ENCODE measurements at regions not wholly inside any gene's neighbourhood (a gene's known extent, or its start where the extent isn't known, plus 50 kb on each side); places are given as distances from the start of the nearest gene placed in this dataset.

DNA sequence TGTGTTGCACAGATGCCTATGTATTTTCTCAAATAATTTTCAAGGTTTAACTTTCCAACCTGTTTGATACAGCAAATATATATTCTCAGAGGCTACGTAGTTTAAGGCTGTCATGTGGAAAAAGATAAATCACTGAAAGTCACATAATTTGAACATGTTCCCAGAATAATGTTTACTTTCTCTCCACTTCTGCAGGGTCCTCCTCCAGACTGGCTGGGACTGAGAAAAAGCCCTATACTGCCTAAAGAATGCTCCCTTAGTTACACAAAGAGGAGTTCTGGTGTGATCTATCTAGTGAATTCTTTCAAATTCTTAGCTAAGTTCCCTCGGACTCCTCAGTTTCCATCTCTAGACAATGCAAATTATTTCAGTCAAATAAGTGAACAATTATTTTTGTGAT lies 411.0 kb downstream of the C6orf118 start:
- H3K4me1 ChIP-seq, result no peaks in the 10 kb centered on the region
- ATAC-seq (no peak), DNase-seq (no peak)
- in situ Hi-C loops (cut with MboI; ENCODE audit: low sequenced_read_pairs in 4 of 4), result loop anchor here in 1 of 4 donors (25.0 kb wide), 1 partner anchor 339 kb away; no protein-coding TSS in a partner anchor
- H3K27me3 ChIP-seq, result no peaks in the 10 kb centered on the region
- H3K27ac ChIP-seq, result no peak overlapping the region
- no peak overlapping the region for H3K4me3 ChIP-seq
- intact Hi-C loops (cut with DNase I; ENCODE audit: low total_unique reads), result no loop called here
- no peaks in the 10 kb centered on the region for H3K36me3 ChIP-seq
- H3K9me3 ChIP-seq, result no peaks in the 10 kb centered on the region
- TF ChIP-seq POLR2A (IDR thresholded peaks at IDR 0.05), result no peak
- TF ChIP-seq, protein P1, sequence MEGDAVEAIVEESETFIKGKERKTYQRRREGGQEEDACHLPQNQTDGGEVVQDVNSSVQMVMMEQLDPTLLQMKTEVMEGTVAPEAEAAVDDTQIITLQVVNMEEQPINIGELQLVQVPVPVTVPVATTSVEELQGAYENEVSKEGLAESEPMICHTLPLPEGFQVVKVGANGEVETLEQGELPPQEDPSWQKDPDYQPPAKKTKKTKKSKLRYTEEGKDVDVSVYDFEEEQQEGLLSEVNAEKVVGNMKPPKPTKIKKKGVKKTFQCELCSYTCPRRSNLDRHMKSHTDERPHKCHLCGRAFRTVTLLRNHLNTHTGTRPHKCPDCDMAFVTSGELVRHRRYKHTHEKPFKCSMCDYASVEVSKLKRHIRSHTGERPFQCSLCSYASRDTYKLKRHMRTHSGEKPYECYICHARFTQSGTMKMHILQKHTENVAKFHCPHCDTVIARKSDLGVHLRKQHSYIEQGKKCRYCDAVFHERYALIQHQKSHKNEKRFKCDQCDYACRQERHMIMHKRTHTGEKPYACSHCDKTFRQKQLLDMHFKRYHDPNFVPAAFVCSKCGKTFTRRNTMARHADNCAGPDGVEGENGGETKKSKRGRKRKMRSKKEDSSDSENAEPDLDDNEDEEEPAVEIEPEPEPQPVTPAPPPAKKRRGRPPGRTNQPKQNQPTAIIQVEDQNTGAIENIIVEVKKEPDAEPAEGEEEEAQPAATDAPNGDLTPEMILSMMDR (IDR thresholded peaks at IDR 0.05 in 4 of 5, conservative IDR thresholded peaks at IDR 0.05 in 1 of 5), result no peak

DNA sequence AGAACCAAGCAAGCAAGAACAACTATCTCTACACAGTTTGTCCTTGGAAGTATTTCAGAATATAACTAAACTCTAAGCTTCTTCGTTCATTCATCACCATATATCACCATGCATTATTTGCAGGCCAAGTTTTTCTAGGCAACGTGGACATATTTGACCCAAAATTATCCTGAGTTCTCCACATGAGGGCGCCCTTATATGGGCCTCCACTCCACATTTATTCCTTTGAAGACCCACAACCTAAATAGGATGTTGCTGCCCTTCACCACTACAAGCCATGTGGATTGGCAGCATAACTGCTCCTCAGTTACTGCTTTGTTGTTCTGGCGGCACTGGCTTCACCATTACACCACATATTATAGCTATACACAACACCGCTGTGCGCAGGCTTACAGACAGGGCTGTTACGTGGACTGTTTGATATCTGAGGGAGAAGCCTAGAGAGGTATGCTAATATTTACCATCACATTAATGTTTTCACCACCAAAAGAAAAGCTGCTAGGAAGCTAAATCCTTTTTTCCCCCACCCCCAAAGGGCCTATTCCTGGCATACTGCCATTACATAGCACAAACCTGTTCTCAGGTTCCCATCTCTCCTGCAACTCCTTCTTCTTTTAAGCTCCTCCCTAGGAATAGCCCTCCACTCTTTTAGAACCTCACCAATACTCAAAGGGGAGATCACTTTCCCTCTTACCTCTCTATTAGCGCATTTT lies 411.7 kb downstream of the C6orf118 start:
- H3K9me3 ChIP-seq, result no peaks in the 10 kb centered on the region
- in situ Hi-C loops (cut with MboI; ENCODE audit: low sequenced_read_pairs in 4 of 4) (loop anchor here in 1 of 4 donors (25.0 kb wide), 1 partner anchor 340 kb away; no protein-coding TSS in a partner anchor), intact Hi-C loops (cut with DNase I; ENCODE audit: low total_unique reads) (no loop called here)
- no peaks in the 10 kb centered on the region for H3K36me3 ChIP-seq
- no peak overlapping the region for H3K4me3 ChIP-seq
- no peaks in the 10 kb centered on the region for H3K27me3 ChIP-seq
- no peak for TF ChIP-seq POLR2A (IDR thresholded peaks at IDR 0.05)
- TF ChIP-seq, protein P1 (IDR thresholded peaks at IDR 0.05 in 4 of 5, conservative IDR thresholded peaks at IDR 0.05 in 1 of 5), result no peak
- H3K27ac ChIP-seq, result no peak overlapping the region
- H3K4me1 ChIP-seq, result no peaks in the 10 kb centered on the region
- DNase-seq (no peak), ATAC-seq (no peak)

DNA sequence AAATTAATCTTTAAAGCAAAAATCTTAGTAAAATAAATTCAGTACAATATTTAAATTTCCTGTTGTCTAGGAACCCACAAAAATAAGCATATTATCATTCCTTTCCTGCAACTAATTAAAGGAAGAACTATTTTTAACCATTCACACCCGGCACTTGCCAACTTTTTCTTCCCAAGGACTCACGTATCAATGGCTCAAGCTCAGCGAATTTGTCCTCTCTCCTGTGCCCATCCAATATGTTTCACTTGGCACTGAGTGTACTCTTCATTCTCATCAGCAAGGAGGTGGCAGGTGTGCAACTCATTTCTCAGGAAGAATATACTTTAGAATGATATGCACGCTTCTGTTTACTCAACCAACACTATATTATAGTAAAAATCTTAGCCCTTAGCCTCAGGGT lies 419.4 kb downstream of the C6orf118 start:
- in situ Hi-C loops (cut with MboI; ENCODE audit: low sequenced_read_pairs in 4 of 4), result loop anchor here in 1 of 4 donors (25.0 kb wide), 1 partner anchor 347 kb away; no protein-coding TSS in a partner anchor
- intact Hi-C loops (cut with DNase I; ENCODE audit: low total_unique reads), result no loop called here
- no peaks in the 10 kb centered on the region for H3K9me3 ChIP-seq
- ATAC-seq, result no peak
- H3K4me3 ChIP-seq, result no peak overlapping the region
- no peaks in the 10 kb centered on the region for H3K4me1 ChIP-seq
- H3K36me3 ChIP-seq, result no peaks in the 10 kb centered on the region
- H3K27ac ChIP-seq, result no peak overlapping the region
- TF ChIP-seq, protein P1 (IDR thresholded peaks at IDR 0.05 in 4 of 5, conservative IDR thresholded peaks at IDR 0.05 in 1 of 5), result no peak
- no peak for TF ChIP-seq POLR2A (IDR thresholded peaks at IDR 0.05)
- no peaks in the 10 kb centered on the region for H3K27me3 ChIP-seq
- DNase-seq, result no peak

DNA sequence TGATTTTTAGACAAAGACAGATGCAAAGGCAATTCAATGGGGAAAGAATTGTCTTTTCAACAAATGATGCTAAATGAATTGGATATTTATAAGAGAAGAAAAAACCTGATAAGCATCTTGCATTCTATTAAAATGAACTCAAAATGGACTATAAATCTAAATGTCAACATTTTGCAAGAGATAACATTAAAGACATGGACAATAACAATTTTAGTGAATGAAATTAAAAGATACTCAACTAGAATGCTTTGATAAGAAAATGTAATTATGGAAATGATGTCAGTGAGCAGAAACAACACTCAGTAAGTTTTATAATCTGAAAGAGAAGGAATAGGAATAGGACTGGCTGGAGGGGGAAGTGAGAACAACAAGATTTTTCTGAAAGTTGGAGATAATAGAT lies 421.7 kb downstream of the C6orf118 start:
- Histone ChIP-seq H3K36me3 (no peaks in the 10 kb centered on the region), H3K9me3 (no peaks in the 10 kb centered on the region), H3K27me3 (no peaks in the 10 kb centered on the region), H3K4me1 (no peaks in the 10 kb centered on the region), H3K4me3 (no peak overlapping the region), H3K27ac (no peak overlapping the region)
- in situ Hi-C loops (cut with MboI; ENCODE audit: low sequenced_read_pairs in 4 of 4), result loop anchor here in 1 of 4 donors (25.0 kb wide), 1 partner anchor 350 kb away; no protein-coding TSS in a partner anchor
- ATAC-seq (no peak), DNase-seq (no peak)
- TF ChIP-seq POLR2A (IDR thresholded peaks at IDR 0.05), result no peak
- TF ChIP-seq, protein P1 (IDR thresholded peaks at IDR 0.05 in 4 of 5, conservative IDR thresholded peaks at IDR 0.05 in 1 of 5), result no peak
- intact Hi-C loops (cut with DNase I; ENCODE audit: low total_unique reads), result no loop called here

Measured in gastrocnemius medialis (tissue), 4 donors.